H1 (cell line): ENCODE measurements at regions not wholly inside any gene's neighbourhood (a gene's known extent, or its start where the extent isn't known, plus 50 kb on each side); places are given as distances from the start of the nearest gene placed in this dataset.
"Not testable (repeated sequence)": the region's sequence is repeated elsewhere in the genome, so short reads cannot be mapped to it uniquely, and the experiment has no call there.

Source experiments
- MAFK ChIP-seq: IDR thresholded peaks from 2 replicates; pipeline ENCODE4 v1.6.1; 2012; ENCODE audit warnings: low read depth, mild to moderate bottlenecking, improper control_type of control experiment, low read length
- POLR2A ChIP-seq, 2 experiments: IDR thresholded peaks; 1 replicate in 1 of 2; 2 replicates in 1 of 2; pipeline ENCODE4 v1.6.1; 2011; ENCODE audit warnings: low read depth in 2 of 2, low read length in 2 of 2, mild to moderate bottlenecking in 2 of 2; ENCODE audit errors: control extremely low read depth in 1 of 2
- SIN3A ChIP-seq, 2 experiments: IDR thresholded peaks in 1 of 2; conservative IDR thresholded peaks in 1 of 2; 2 replicates each; pipeline ENCODE4 v1.6.1; 2011 to 2012; ENCODE audit warnings: low read length in 2 of 2, improper control_type of control experiment in 1 of 2, low read depth in 1 of 2, mild to moderate bottlenecking in 1 of 2
- SIRT6 ChIP-seq: IDR thresholded peaks from one replicate; pipeline ENCODE4 v1.7.1; 2012; ENCODE audit warnings: low read length, inconsistent platforms
- ZNF274 ChIP-seq: IDR thresholded peaks from 2 replicates; pipeline ENCODE4 v1.7.0; 2012; ENCODE audit warnings: low read length, borderline replicate concordance; ENCODE audit errors: extremely low read depth
- TF ChIP-seq, protein P1 (sequence below), 3 experiments: IDR thresholded peaks; 1 replicate in 2 of 3; 2 replicates in 1 of 3; pipeline versions ENCODE4 v1.5.1 to v1.6.1; 2011; ENCODE audit warnings: low read length in 3 of 3, mild to moderate bottlenecking in 3 of 3, inconsistent platforms in 2 of 3, low read depth in 1 of 3, moderate library complexity in 1 of 3; ENCODE audit not compliant: insufficient read depth in 1 of 3; ENCODE audit errors: control extremely low read depth in 1 of 3

DNA sequence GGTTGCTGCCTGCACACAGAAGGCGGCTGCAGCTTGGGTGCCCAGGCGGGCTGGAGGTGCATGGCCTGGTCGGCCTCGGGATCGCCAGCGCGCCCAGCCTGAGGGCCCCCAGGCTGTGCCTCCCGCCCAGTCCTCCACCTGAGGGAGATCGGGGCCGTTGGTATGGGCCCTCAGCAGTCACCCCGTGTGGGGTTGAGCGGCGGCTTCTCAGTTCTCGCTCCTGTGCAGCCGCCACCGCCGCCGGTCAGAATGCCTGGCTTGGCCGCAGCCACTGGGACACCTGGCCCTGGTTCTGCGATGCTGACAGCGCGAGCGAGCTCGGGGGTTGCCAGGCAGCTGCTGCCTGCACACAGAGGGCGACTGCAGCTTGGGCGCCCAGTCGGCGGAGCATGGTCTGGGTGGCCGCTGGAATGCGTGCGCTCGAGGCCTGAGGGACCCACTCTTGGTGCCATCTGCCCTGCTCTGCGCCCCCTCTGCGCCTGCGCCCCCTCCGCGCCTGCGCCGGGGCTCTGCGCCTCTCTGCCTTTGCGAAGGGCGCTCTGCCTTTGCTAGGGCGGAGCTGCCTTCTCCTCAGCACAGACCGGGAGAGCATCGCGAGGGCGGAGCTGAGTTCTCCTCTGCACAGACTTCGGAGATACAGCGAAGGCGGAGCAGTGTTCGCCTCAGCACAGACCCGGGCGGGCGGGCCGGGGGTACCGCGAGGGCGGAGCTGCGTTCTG is 84.6 kb upstream of the ZNG1F start:
- not testable (repeated sequence) for TF ChIP-seq SIRT6; ZNF274; MAFK; POLR2A (IDR thresholded peaks at IDR 0.05; ENCODE audit: control extremely low read depth in 1 of 2, low read depth in 2 of 2, low read length in 2 of 2); SIN3A (conservative IDR thresholded peaks at IDR 0.05 in 1 of 2, IDR thresholded peaks at IDR 0.05 in 1 of 2; ENCODE audit: low read depth in 1 of 2, low read length in 2 of 2)
- TF ChIP-seq, protein P1, sequence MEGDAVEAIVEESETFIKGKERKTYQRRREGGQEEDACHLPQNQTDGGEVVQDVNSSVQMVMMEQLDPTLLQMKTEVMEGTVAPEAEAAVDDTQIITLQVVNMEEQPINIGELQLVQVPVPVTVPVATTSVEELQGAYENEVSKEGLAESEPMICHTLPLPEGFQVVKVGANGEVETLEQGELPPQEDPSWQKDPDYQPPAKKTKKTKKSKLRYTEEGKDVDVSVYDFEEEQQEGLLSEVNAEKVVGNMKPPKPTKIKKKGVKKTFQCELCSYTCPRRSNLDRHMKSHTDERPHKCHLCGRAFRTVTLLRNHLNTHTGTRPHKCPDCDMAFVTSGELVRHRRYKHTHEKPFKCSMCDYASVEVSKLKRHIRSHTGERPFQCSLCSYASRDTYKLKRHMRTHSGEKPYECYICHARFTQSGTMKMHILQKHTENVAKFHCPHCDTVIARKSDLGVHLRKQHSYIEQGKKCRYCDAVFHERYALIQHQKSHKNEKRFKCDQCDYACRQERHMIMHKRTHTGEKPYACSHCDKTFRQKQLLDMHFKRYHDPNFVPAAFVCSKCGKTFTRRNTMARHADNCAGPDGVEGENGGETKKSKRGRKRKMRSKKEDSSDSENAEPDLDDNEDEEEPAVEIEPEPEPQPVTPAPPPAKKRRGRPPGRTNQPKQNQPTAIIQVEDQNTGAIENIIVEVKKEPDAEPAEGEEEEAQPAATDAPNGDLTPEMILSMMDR (IDR thresholded peaks at IDR 0.05; ENCODE audit: control extremely low read depth in 1 of 3, insufficient read depth in 1 of 3, low read depth in 1 of 3, low read length in 3 of 3) = not testable (repeated sequence)
